ENCODE measurements at regions not wholly inside any gene's neighbourhood (a gene's known extent, or its start where the extent isn't known, plus 50 kb on each side); places are given as distances from the start of the nearest gene placed in this dataset.
"Not testable (repeated sequence)": the region's sequence is repeated elsewhere in the genome, so short reads cannot be mapped to it uniquely, and the experiment has no call there.

DNA sequence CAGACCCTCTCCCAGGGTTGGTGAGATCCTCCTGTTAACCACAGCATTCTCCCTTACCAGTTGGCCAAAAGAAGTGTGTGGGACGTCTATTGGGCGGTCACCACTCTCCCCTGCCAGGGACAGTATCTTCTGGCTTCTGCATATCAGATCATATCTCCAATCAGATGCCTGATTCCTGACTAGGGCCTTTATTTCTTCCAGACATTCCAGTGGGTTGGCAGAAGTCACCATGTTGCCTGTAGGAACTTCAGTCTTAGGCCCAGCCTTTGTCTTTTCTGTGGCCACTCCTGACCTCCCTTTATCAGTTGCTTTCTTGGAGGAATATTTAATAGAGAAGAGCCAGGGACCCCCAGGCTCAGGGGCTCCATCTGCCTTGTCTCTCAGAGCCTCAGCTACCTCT lies 130.4 kb upstream of the F3 start:
- DNase-seq = no peak

DNA sequence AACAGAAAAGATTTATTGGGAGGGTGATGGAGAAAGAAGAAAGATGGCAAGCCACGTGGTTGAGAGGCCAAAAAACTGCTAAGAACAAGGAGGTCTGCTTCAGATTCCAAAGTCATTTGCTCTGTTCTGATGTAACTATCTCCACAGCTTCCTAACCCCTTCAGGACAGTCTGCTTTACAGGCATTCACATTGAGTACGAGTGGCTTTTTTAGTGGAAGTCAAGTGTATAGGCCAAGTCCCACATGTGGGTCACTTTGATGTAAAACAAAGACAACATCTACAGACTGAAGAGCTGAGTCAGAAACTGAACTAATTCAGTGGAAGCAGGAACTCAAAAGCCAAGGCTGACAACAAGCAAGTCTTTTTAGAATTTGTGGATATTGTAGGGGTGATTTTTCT lies 128.7 kb upstream of the F3 start:
- no peak for DNase-seq

DNA sequence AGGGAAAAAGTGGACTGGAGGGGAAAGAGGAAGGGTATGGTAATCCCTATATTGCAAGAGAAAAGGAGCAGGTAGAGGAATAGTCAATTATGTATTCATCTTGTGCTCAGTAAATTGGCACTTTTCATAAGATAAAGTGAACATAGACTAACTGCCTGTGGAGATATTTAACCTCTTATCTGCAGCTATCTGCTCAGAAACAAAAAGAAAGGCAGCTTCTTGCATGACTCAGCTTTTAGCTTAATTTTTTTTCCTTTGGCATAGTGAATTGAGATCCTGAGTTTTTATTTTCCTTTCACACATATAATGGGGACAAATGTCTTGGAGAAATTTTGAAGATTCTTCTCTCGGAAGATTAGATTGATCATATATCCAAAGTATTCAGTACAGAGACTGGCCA lies 127.6 kb upstream of the F3 start:
- no peak for DNase-seq

DNA sequence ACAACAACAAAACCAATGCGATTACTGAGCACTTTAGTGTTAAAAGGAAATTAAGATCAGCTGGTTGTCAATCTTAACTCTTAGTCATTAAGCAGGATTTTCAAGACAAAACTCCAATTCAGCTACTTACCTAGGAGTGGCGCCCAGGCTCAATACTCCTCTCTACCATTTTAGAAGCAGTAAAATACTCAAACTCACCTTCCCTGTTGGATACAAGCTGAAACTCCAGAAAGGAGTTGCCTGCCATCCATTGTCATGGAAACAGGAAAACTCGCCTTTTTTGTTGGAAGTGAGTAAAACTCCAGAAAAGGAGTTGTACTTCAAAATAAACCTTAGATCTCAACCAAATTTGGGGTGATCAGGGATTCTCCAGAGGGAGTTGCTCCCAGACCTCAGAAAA lies 127.0 kb upstream of the F3 start:
- DNase-seq = no peak

GRCh38 chr1:94667818-94668217 lies 126.3 kb upstream of the F3 start:
- no peak for DNase-seq

DNA sequence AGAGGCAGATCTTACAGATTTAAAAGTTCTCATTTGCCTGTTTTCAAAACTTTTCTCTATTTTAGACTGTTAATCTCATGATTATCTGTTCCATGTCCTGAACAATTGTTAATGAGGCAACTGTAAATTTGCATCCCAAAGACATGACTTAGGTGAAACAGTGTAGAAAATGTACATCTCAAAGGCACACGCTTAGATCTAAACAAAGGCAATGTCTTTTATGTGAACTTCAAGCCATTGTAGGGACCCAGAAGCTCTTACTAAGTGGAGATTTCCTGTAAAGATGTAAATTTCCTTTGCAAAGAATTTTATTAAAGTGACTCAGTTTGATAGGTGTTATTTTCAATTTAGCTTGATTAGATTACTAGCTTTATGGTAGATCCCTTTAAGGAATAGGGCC lies 125.2 kb upstream of the F3 start:
- no peak for DNase-seq

DNA sequence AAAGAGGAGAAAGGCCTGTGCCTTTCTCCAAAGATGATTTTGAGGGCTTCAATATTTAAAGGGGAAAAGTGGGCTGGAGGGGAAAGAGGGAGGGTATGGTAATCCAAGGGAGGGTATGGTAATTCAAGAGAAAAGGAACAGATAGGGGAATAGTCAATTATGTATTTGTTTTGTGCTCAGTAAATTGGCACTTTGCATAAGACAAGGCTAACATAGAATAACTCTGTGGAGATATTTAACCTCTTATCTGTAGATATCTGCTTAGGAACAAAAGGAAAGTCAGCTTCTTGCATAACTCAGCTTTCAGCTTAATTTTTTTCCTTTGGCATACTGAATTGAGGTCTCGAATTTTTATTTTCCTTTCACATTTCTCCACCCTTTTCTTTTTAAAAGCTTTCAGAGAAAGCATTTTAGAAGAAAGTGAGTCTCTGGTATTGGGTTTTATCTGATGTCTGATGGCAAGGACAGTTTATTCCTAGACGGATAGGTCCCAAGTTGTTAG lies 119.9 kb upstream of the F3 start:
- DNase-seq = no peak

GRCh38 chr1:94660994-94661393 lies 119.4 kb upstream of the F3 start:
- DNase-seq = no peak

DNA sequence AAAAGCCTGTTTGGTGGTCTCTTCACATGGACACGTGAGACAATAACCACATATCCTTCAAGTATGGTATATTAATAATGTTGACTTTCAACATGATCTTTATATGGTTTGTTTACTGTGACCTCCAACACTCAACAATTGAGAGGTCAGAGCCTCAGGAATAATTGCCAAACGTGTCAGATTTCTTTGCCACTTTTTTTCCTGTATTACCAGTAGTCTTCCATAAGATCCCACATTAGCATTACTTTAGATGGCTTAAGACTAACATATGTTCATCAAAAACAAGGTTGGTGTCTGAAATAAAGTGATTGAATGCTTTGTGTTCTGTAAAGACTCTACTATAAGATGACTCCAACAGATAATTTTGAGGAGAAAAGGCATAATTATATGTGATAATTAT lies 118.7 kb upstream of the F3 start:
- no peak for DNase-seq

- not testable (repeated sequence) for DNase-seq
Observed at GRCh38 chr1:94659202-94659601, 117.6 kb upstream of the F3 start.

- no peak for DNase-seq
Observed at GRCh38 chr1:94658221-94658620, 116.7 kb upstream of the F3 start.

DNA sequence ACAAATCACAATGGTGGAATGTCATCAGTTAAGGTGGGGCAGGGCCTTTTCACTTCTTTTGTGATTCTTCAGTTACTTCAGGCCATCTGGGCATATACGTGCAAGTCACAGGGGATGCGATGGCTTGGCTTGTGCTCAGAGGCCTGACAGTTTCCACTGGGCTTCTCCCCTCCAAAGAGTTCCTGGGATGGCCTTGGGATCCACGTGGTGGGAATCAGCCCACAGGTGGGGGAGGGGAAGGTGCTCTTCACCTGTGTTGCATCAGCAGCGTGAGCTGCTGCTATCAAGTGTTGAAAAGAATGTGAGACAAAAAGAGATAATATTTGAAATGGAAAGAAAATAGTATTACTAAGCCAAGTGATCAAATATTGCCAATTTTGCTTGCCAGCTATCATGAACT lies 116.2 kb upstream of the F3 start:
- DNase-seq = not testable (repeated sequence)

DNA sequence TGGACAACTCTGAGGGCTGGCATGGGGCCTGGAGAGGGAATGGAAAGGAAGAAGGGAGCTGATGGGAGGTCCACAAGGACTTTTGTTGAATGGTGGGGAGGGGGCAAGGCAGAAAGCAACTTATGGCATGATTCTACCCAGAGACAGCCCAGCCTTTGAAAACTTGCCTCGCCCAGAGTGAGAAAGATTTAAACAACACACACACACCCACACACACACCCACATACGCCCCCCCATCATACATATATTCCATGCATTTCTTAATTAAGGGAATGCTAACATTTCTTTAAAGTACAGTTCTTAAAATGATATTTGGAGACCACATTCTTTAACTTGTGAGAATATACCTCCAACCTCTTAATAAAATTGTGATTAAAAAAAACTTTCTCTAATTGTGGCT lies 115.4 kb upstream of the F3 start:
- DNase-seq = no peak

DNA sequence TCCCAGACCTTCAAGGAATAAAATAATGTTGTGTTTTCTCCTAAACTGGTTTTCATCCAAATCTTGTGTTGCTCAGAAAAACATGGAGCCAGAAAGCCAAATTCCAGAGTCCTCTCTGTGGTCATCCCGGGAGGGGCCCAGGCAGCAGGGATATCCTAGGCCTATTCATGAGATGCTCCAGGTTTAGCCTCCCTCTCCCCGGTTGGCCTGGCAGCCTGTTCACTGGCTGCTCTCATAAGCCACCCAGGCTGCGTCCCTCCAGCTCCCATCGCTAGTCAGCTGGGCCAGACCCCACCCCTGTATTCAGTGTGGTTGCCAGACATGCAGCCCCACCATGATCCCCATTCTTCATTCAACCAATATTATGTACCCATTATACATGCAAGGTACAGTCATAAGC lies 113.4 kb upstream of the F3 start:
- DNase-seq = no peak

- DNase-seq = no peak
Observed at GRCh38 chr1:94654459-94654858, 112.9 kb upstream of the F3 start.

- DNase-seq = no peak
Observed at GRCh38 chr1:94654031-94654430, 112.5 kb upstream of the F3 start.

- no peak for DNase-seq
Observed at GRCh38 chr1:94653454-94653853, 111.9 kb upstream of the F3 start.

GRCh38 chr1:94651076-94651475 lies 109.5 kb upstream of the F3 start:
- no peak for DNase-seq

DNA sequence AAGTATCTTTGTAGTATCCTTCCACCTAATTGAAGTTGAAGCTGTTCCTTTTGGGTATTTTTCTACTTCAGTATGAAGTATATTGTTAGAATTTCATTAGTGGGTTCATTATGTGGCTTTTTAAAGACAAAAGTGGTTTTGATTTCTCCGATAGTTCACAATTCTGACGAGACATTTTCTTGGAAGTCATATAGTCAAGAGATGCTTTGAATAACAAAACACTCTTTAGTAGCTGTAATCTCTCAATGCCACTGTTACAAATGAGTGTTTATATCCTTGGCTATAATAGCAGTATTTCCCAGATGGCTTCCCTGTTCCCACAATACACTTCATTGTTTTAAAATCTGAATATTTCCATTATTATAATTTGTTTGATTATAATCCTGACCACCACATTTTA lies 108.7 kb upstream of the F3 start:
- no peak for DNase-seq

GRCh38 chr1:94648225-94649007 lies 106.9 kb upstream of the F3 start:
- DNase-seq = no peak

- no peak for DNase-seq
Observed at GRCh38 chr1:94646786-94647555, 105.4 kb upstream of the F3 start.

- DNase-seq = no peak
Observed at GRCh38 chr1:94646141-94646643, 104.6 kb upstream of the F3 start.

GRCh38 chr1:94644352-94644751 lies 102.8 kb upstream of the F3 start:
- no peak for DNase-seq

DNA sequence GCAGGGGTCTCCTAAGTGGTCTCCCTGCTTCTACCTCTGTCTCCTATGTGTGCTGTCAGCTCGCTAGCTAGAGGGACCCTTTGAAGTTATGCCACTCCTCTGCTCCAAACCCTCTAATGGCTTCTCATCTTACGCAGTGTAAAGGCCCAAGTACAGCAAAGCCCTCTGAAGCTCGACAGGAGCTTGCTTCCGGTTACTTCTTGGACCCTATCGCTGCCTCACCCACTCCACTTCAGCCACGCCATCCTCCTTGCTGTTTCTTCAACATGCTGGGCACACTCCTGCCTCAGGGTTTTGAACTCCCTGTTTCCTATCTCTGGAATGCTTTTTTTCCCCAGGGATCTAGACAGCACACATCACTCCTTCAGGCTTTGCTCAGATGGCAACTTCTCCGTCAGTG lies 102.3 kb upstream of the F3 start:
- DNase-seq = no peak
